ENCODE measurements at regions not wholly inside any gene's neighbourhood (a gene's known extent, or its start where the extent isn't known, plus 50 kb on each side); places are given as distances from the start of the nearest gene placed in this dataset.
"Not testable (repeated sequence)": the region's sequence is repeated elsewhere in the genome, so short reads cannot be mapped to it uniquely, and the experiment has no call there.

DNA sequence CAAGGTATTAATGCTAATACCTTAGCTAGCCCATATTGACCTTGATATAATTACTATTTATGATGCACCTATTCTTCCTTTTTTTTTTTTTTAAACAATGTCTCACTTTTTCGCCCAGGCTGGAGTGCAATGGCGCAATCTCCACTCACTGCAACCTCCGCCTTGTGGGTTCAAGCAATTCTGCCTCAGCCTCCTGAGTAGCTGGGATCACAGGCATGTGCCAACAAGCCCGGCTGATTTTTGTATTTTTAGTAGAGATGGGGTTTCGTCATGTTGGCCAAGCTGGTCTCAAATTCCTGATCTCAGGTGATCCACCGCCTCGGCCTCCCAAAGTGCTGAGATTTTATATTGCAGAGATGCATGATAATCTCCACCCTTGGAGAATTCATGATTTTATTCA lies 1028.0 kb downstream of the MAT2B start:
- not testable (repeated sequence) for TF ChIP-seq POLR2A (IDR thresholded peaks at IDR 0.05)
- TF ChIP-seq, protein P1, sequence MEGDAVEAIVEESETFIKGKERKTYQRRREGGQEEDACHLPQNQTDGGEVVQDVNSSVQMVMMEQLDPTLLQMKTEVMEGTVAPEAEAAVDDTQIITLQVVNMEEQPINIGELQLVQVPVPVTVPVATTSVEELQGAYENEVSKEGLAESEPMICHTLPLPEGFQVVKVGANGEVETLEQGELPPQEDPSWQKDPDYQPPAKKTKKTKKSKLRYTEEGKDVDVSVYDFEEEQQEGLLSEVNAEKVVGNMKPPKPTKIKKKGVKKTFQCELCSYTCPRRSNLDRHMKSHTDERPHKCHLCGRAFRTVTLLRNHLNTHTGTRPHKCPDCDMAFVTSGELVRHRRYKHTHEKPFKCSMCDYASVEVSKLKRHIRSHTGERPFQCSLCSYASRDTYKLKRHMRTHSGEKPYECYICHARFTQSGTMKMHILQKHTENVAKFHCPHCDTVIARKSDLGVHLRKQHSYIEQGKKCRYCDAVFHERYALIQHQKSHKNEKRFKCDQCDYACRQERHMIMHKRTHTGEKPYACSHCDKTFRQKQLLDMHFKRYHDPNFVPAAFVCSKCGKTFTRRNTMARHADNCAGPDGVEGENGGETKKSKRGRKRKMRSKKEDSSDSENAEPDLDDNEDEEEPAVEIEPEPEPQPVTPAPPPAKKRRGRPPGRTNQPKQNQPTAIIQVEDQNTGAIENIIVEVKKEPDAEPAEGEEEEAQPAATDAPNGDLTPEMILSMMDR (IDR thresholded peaks at IDR 0.05): not testable (repeated sequence)
